ACC112 (cell line): ENCODE measurements at regions not wholly inside any gene's neighbourhood (a gene's known extent, or its start where the extent isn't known, plus 50 kb on each side); places are given as distances from the start of the nearest gene placed in this dataset.

Experiments used
- H2AFZ ChIP-seq: fragments of 200-600 bp; sonication (generic); one replicate; pipeline ENCODE4 v1.6.0; 2017; ENCODE audit warnings: antibody characterized with exemption, low read length; ENCODE audit not compliant: unreplicated experiment
- H3K27ac ChIP-seq: fragments of 200-600 bp; sonication (generic); 2 replicates; pipeline ENCODE4 v1.5.1; 2014; ENCODE audit warnings: low read depth, mild to moderate bottlenecking, antibody characterized with exemption, low read length, moderate library complexity
- H3K27me3 ChIP-seq: fragments of 200-600 bp; sonication (generic); 2 replicates; pipeline ENCODE4 v1.6.1; 2014; ENCODE audit warnings: mild to moderate bottlenecking, antibody characterized with exemption, low read length, moderate library complexity, mixed read lengths; ENCODE audit not compliant: insufficient read depth
- H3K36me3 ChIP-seq: fragments of 200-600 bp; sonication (generic); 2 replicates; pipeline ENCODE4 v1.6.1; 2016; ENCODE audit warnings: mild to moderate bottlenecking, antibody characterized with exemption, low read length, moderate library complexity, mixed read lengths; ENCODE audit not compliant: insufficient read depth
- H3K4me1 ChIP-seq: fragments of 200-600 bp; sonication (generic); one replicate; pipeline ENCODE4 v1.6.1; 2016; ENCODE audit warnings: low read length, mixed read lengths; ENCODE audit not compliant: insufficient read depth, unreplicated experiment, control insufficient read depth
- H3K4me3 ChIP-seq: fragments of 200-600 bp; sonication (generic); 2 replicates; pipeline ENCODE4 v1.5.1; 2014; ENCODE audit warnings: mild to moderate bottlenecking, low read depth, low read length
- H3K79me2 ChIP-seq: fragments of 200-600 bp; sonication (generic); one replicate; pipeline ENCODE4 v1.6.0; 2016; ENCODE audit warnings: low read length; ENCODE audit not compliant: control insufficient read depth, unreplicated experiment, insufficient read depth

DNA sequence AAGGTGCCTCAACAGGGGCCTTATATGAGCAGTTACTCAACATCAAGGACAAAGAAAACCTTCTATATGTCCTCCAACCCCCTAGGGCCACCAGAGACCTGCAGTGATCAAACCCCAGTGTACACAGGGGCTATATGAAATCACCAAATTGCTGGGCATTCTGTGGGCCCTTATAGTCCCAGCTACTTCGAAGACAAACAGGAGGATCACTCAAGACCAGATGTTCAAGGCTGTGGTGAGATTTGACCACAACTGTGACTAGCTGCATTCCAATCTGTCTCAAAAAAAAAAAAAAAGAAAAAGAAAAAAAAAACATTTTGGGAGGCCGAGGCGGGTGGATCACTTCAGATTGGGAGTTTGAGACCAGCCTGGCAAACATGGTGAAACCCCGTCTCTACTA is 51.0 kb upstream of the PRB2 start:
- Histone ChIP-seq H3K27me3 (peaks cover 33% of the 10 kb centered on the region), H2AFZ (no peak overlapping the region), H3K4me3 (no peak overlapping the region), H3K79me2 (no peaks in the 10 kb centered on the region), H3K4me1 (no peaks in the 10 kb centered on the region), H3K36me3 (no peaks in the 10 kb centered on the region), H3K27ac (no peak overlapping the region)

DNA sequence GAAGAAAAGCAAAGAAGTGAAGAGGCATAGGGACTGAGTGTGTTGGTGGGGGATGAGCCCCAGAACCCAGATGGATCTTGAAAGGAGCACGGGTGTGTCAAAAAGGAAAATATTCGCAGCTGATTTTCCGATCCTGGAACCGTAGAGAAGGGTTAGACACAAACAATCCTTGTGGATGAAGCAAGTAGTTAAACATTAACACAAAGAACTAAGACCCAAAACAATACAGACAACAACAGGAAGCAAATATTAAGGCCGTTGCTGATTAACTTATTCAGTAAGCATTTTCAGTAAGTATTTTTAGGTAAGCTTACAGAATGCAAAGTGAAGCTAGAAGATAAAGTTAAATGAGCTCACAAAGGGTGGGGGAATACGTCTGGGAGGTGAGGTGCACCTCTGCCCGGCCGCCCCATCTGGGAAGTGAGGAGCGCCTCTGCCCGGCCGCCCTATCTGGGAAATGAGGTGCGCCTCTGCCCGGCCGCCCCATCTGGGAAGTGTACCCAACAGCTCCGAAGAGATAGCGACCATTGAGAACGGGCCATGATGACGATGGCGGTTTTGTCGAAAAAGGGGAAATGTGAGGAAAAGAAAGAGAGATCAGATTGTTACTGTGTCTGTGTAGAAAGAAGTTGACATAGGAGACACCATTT is 62.8 kb upstream of the PRB2 start:
- Histone ChIP-seq H2AFZ (no peak overlapping the region), H3K27me3 (peaks cover 20% of the 10 kb centered on the region), H3K79me2 (no peaks in the 10 kb centered on the region), H3K36me3 (no peaks in the 10 kb centered on the region), H3K4me1 (no peaks in the 10 kb centered on the region), H3K4me3 (no peak overlapping the region), H3K27ac (no peak overlapping the region)

DNA sequence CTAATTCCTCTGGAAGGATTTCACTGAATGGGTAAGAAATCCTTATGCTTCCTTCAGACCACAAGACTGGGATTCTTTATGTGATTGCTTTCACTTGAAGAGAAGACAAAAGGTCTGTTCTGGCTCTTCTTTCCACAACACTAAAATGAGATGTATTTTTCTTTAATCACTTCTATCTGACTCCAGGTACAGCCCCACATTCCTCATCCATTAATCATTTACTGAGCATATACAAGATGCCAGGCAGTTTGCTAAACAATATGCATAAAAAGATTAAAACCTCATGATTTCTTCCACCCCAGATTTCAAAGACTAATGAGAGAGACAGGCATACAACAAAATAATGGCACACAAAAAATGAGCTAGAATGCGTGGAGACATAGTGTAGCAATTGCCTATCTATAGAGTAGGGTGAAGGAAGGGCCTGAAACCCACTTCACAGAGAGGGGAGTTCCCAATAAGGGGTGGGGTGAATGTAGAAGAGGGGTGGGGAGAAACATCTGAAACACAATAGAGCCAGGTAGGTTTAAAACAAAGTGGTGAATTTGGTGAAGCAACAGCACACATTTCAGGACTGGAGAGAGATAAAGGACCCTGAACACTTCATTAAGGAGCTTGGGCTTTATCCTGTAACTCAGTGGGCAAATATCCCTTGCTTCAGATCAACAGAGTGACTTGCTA is 65.1 kb upstream of the PRB2 start:
- H3K4me3 ChIP-seq: no peak overlapping the region
- H3K36me3 ChIP-seq: no peaks in the 10 kb centered on the region
- H3K27me3 ChIP-seq: peaks cover 5% of the 10 kb centered on the region; the same call in 1 of the 2 replicates
- H2AFZ ChIP-seq: no peak overlapping the region
- H3K27ac ChIP-seq: no peak overlapping the region
- H3K79me2 ChIP-seq: no peaks in the 10 kb centered on the region
- no peaks in the 10 kb centered on the region for H3K4me1 ChIP-seq

DNA sequence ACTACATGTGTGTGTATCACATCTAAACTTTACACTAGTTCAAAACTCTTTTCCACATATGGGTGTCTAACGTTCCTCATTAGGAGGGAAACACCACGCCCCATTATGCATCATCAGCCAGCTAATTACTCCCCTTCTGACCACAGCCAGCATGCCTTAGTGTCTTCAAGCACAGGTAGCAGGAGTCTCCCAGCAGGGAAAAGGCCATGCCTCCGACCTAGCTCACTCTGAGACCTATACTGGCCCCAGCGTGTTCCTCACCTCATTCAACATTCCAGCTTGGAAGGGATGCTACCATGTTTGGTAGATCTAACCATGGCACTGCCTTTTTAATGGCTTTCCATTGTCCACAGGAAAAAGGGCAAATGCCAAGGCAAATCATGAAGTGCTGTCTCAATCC is 66.1 kb upstream of the PRB2 start:
- Histone ChIP-seq H3K4me3 (no peak overlapping the region), H3K36me3 (no peaks in the 10 kb centered on the region), H3K79me2 (no peaks in the 10 kb centered on the region), H3K4me1 (no peaks in the 10 kb centered on the region), H3K27me3 (no peaks in the 10 kb centered on the region; the same call in 1 of the 2 replicates), H2AFZ (no peak overlapping the region), H3K27ac (no peak overlapping the region)

DNA sequence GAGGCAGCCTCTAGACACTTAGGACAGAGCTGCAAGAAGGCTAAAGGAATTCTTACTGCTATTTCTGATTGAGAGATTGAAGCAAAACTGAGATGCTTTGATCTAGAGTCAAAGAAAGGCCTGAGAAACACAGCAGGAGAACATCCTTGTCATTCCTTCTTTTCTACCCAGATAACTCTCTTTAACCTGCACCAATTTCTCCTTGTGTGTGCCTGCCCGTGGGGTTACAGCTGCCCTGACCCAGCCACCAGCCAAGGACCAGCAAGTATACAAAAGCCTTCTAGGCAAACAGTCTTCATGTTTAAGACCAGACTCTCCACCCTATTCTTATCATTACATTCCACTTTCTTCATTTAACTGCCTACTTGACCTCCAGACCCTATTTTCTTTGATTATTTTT is 81.7 kb upstream of the PRB2 start:
- Histone ChIP-seq H3K4me1 (no peaks in the 10 kb centered on the region), H3K27me3 (peaks cover 24% of the 10 kb centered on the region), H3K4me3 (no peak overlapping the region), H3K27ac (no peak overlapping the region), H3K79me2 (no peaks in the 10 kb centered on the region), H2AFZ (no peak overlapping the region), H3K36me3 (no peaks in the 10 kb centered on the region)

DNA sequence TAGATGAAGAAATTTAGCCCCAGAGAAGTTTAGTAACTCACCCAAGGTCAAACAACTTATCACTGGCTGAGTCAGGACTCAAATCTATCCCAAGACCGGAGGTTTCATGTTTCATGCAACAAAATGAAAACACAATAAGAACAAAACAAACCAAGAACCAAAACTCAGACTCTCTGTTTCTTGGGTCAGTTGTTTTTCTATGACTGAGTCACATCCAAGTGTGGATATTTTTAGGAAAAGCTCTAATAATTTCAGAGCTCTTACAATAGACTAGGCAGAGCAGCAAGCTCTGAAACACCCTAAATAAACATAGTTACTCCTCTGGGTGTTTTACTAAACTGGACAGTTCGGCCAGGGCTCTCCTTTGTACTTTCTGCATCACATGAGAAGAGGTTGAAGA is 87.6 kb upstream of the PRB2 start:
- Histone ChIP-seq H3K4me3 (no peak overlapping the region), H3K27ac (peak overlapping the region; percentile 64), H3K4me1 (peaks cover 10% of the 10 kb centered on the region), H3K27me3 (peaks cover 7% of the 10 kb centered on the region), H3K36me3 (no peaks in the 10 kb centered on the region), H3K79me2 (no peaks in the 10 kb centered on the region), H2AFZ (no peak overlapping the region)

DNA sequence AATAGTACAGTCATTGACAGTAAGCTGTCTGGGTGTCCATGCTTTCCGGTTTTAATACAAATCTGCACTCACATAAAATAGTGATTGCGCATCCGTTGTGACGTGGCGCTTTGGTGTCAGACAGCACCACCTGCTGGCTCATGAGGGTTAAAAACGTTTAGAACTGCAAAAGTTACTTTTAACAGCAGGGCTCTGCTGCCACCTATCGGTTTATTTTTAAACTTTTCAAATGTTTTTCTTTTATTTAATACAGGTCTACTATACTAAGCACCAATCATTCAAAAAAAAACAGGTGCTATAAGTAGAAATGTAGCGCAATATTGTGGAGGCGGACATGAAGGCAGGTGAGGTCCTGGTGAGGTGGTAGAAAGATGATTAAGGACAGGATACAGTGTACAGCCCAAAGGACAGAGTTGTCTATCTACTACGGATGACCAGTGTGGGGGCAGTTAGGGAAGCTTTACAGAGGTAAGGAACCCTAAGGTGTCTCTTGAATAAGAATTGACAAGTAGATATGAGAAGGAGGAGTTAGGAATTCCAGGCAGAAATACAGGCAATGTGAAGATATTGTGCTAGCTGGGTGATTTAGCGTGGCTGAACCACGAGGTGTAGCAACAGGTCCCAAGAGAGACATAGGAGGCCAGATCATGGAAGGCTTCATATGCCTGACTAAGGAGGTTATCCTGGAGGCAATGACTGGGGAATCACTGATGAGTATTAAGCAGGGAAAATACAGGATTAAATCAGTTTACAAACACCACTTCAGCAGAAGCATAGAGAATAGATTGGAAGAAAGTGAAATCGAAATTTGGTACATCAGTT is 91.5 kb upstream of the PRB2 start:
- Histone ChIP-seq H3K27ac (no peak overlapping the region), H3K4me1 (peaks cover 10% of the 10 kb centered on the region), H3K27me3 (peaks cover 42% of the 10 kb centered on the region), H3K79me2 (no peaks in the 10 kb centered on the region), H3K36me3 (no peaks in the 10 kb centered on the region), H3K4me3 (no peak overlapping the region), H2AFZ (peak overlapping the region; percentile 8)

DNA sequence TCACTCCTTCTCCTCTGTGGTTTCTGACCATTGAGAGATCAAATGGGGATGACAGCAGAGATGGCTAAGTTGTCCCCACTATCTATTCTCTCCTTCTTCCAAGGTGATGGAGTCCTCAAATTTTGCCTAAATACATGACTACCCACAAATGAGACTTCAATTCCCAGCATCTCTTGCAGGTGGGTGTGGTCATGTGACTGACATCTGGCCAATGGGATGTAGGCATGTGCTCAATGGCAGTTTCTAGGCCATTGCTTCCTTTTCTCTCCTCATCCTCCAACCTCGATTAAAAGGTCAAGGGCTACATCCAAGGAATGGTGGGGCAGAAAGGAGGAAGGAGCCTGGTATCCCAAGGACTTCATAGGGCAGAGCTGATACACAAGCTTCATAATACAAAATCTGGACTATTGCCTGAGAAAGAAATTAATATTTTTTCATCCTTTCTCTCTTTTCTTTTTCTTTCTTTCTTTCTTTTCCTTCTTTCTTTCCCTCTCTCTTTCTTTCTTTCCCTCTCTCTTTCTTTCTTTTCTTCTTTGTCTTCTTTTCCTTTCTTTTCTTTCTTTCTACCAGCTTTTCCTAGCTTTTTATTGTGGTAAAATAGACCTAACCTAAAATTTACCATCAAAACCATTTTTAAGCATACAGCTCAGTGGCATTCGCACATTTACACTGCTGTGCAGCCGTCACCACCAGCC is 100.9 kb upstream of the PRB2 start:
- no peaks in the 10 kb centered on the region for H3K79me2 ChIP-seq
- peaks cover 71% of the 10 kb centered on the region for H3K27me3 ChIP-seq
- H2AFZ ChIP-seq: no peak overlapping the region
- H3K4me1 ChIP-seq: peaks cover 3% of the 10 kb centered on the region
- H3K4me3 ChIP-seq: no peak overlapping the region
- H3K36me3 ChIP-seq: no peaks in the 10 kb centered on the region
- H3K27ac ChIP-seq: no peak overlapping the region

DNA sequence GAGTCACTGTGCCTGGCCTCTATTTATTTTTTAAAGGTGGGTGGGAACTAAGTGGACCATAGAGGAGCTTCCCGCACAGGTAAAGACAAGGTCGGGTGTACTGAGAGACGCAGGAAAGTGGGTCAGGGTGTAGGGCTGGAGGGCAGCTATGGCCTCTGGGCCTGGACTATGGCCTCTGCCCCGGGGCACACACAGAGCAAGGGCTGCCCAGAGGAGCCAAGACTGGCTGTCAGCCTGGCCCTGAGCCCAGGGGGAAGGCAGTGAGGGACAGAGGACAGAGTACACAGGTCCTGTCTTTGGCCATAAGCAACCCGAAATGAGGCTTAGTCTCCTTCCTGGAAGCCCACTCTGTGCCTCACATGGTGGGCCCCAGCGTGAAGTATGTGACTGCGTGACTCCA is 102.1 kb upstream of the PRB2 start:
- Histone ChIP-seq H3K79me2 (no peaks in the 10 kb centered on the region), H3K4me3 (no peak overlapping the region), H3K36me3 (no peaks in the 10 kb centered on the region), H3K27ac (no peak overlapping the region), H2AFZ (no peak overlapping the region), H3K4me1 (peaks cover 3% of the 10 kb centered on the region), H3K27me3 (peaks cover 71% of the 10 kb centered on the region)

DNA sequence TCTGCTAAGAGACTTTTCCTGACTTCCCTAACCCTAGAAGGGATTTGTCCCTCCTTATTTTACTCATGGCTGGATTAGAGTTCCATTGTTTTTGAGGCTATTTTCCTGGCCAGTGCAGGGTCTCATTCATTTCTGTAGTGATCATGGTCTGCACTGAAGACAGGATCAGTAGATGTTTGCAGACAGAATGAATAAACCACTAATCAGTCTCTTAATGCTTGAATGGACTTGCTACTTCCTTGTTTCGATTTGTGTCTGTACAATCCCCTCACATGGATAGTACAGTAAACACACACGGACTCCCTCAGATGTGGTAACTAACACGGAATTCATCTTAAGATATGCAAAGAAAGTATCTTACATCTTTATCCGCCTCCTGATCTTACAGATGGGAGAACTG is 102.6 kb upstream of the PRB2 start:
- no peaks in the 10 kb centered on the region for H3K36me3 ChIP-seq
- H2AFZ ChIP-seq: no peak overlapping the region
- H3K27me3 ChIP-seq: peaks cover 71% of the 10 kb centered on the region
- H3K79me2 ChIP-seq: no peaks in the 10 kb centered on the region
- H3K27ac ChIP-seq: no peak overlapping the region
- H3K4me3 ChIP-seq: no peak overlapping the region
- H3K4me1 ChIP-seq: peaks cover 3% of the 10 kb centered on the region
